ENCODE measurements at regions not wholly inside any gene's neighbourhood (a gene's known extent, or its start where the extent isn't known, plus 50 kb on each side); places are given as distances from the start of the nearest gene placed in this dataset.

- Histone ChIP-seq H3K4me3 (ENCODE audit: low read depth, low read length) (no peak overlapping the region), H3K36me3 (no peaks in the 10 kb centered on the region), H3K27ac (no peak overlapping the region), H3K27me3 (ENCODE audit: insufficient read depth, low read depth, severe bottlenecking) (no peaks in the 10 kb centered on the region), H3K9me3 (ENCODE audit: severe bottlenecking) (no peaks in the 10 kb centered on the region)
- DNase-seq = no peak
- no peak for TF ChIP-seq CTCF (IDR thresholded peaks at IDR 0.05; ENCODE audit: low read depth, low read length)
Measured at GRCh38 chr3:110265302-110265701, 806.3 kb upstream of the NECTIN3 start.

GRCh38 chr3:110267304-110267845 lies 804.2 kb upstream of the NECTIN3 start:
- Histone ChIP-seq H3K4me3 (ENCODE audit: low read depth, low read length) (no peak overlapping the region), H3K27ac (no peak overlapping the region), H3K27me3 (ENCODE audit: insufficient read depth, low read depth, severe bottlenecking) (no peaks in the 10 kb centered on the region), H3K36me3 (no peaks in the 10 kb centered on the region), H3K9me3 (ENCODE audit: severe bottlenecking) (no peaks in the 10 kb centered on the region)
- no peak for DNase-seq
- TF ChIP-seq CTCF (IDR thresholded peaks at IDR 0.05; ENCODE audit: low read depth, low read length) = no peak

- Histone ChIP-seq H3K9me3 (ENCODE audit: severe bottlenecking) (no peaks in the 10 kb centered on the region), H3K4me3 (ENCODE audit: low read depth, low read length) (no peak overlapping the region), H3K27ac (no peak overlapping the region), H3K27me3 (ENCODE audit: insufficient read depth, low read depth, severe bottlenecking) (no peaks in the 10 kb centered on the region), H3K36me3 (no peaks in the 10 kb centered on the region)
- no peak for DNase-seq
- TF ChIP-seq CTCF (IDR thresholded peaks at IDR 0.05; ENCODE audit: low read depth, low read length) = no peak
Measured at GRCh38 chr3:110272525-110272924, 799.1 kb upstream of the NECTIN3 start.

- Histone ChIP-seq H3K4me3 (ENCODE audit: low read depth, low read length) (no peak overlapping the region), H3K27me3 (ENCODE audit: insufficient read depth, low read depth, severe bottlenecking) (no peaks in the 10 kb centered on the region), H3K9me3 (ENCODE audit: severe bottlenecking) (peaks cover 2% of the 10 kb centered on the region), H3K27ac (no peak overlapping the region), H3K36me3 (no peaks in the 10 kb centered on the region)
- no peak for TF ChIP-seq CTCF (IDR thresholded peaks at IDR 0.05; ENCODE audit: low read depth, low read length)
- DNase-seq = no peak
Measured at GRCh38 chr3:110291886-110292501, 779.6 kb upstream of the NECTIN3 start.

GRCh38 chr3:110293660-110294059 lies 778.0 kb upstream of the NECTIN3 start:
- DNase-seq = no peak

More at GRCh38 chr3:110293660-110294059, 778.0 kb upstream of the NECTIN3 start:
- no peak overlapping the region for H3K27ac ChIP-seq
- peaks cover 2% of the 10 kb centered on the region for H3K9me3 ChIP-seq (ENCODE audit: severe bottlenecking)
- H3K36me3 ChIP-seq = no peaks in the 10 kb centered on the region
- no peak for TF ChIP-seq CTCF (IDR thresholded peaks at IDR 0.05; ENCODE audit: low read depth, low read length)
- H3K4me3 ChIP-seq (ENCODE audit: low read depth, low read length) = no peak overlapping the region
- no peaks in the 10 kb centered on the region for H3K27me3 ChIP-seq (ENCODE audit: insufficient read depth, low read depth, severe bottlenecking)

Data from WERI-Rb-1 (cell line).